Daoy (cell line): ENCODE measurements at regions not wholly inside any gene's neighbourhood (a gene's known extent, or its start where the extent isn't known, plus 50 kb on each side); places are given as distances from the start of the nearest gene placed in this dataset.
"Not testable (repeated sequence)": the region's sequence is repeated elsewhere in the genome, so short reads cannot be mapped to it uniquely, and the experiment has no call there.

Experiments used
- DNase-seq: peaks from one replicate; pipeline ENCODE4 v3.0.0-alpha.2; 2015; ENCODE audit warnings: low read depth

DNA sequence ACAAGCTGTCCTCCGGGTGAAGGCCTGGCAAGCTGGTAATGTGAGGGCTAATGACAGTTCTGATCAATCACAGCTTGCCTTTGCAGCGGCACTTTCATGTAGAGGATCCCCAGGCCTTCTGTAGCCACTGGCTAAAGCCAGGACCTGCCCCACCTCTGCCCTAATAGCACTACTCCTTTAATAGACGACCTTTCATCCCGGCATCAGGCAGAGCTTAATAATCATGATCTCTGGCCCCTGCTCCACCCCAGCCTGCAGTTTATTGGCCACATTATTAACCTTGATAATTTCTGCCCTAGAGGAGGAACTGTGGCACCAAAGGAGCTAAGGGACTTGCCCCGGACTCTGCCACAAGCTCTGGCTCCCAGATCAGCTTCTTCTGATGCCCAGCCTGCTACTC, 142.3 kb upstream of the TBX3 start:
- no peak for DNase-seq

GRCh38 chr12:114823724-114824123, 139.7 kb upstream of the TBX3 start:
- no peak for DNase-seq

- DNase-seq: no peak
These were observed 137.6 kb upstream of the TBX3 start for GRCh38 chr12:114821570-114821969.

DNA sequence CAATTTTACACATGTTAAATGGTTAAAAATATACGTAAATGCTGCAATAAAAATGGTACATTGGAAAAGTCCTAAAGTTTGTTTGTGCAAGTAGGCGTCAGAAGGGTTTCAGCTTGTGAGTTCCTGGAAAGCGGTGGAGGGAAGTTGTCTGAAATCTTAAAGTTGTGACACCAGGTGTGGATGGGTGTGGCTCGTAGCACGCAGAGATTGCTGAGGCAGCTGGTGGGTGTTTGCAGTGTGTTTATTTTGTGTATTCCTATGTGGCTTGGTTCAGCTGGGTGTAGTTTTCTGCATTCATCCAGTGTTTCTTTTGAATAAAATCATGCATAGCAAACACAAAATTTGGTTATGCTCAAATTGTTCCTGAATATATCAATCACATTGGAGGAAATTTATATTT, 136.8 kb upstream of the TBX3 start:
- DNase-seq: no peak

- no peak for DNase-seq
These were observed 133.8 kb upstream of the TBX3 start for GRCh38 chr12:114817571-114818425.

DNA sequence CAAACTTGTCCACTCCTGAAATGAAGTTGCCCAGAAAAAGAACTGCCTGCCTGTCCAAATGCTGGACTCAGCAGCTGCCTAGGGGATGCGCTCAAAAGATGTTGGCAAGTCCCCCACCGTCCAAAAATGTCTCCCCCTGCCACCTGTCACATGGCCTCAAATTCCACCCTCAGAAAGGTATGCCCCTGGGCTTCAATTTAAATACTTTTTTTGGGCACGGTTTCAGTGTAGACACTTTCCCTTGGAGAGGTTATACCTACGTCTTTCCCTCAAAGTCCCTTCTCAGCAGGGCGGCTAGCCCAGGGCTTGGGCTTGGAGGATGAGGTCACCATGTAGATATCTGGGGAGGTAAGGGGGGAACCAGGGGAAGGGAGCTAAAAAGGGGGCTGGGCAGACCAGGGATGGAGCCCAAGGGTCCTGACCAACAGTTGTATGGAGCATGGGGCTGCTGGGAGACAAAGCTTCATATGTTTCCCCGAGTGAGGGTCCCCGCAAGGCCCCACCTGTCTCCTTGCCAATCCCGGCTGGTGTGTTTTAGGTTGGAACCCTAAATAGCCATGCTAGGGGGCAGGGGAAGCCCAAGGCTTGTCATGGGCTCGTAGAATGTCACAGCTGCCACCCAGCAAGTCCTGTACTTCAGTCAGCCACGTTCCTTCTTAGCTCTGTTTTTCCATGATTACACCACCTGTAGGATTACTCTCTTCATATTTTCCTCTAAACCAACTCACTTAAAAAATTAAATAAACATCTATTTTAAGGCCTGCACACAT, 131.2 kb upstream of the TBX3 start:
- no peak for DNase-seq

DNA sequence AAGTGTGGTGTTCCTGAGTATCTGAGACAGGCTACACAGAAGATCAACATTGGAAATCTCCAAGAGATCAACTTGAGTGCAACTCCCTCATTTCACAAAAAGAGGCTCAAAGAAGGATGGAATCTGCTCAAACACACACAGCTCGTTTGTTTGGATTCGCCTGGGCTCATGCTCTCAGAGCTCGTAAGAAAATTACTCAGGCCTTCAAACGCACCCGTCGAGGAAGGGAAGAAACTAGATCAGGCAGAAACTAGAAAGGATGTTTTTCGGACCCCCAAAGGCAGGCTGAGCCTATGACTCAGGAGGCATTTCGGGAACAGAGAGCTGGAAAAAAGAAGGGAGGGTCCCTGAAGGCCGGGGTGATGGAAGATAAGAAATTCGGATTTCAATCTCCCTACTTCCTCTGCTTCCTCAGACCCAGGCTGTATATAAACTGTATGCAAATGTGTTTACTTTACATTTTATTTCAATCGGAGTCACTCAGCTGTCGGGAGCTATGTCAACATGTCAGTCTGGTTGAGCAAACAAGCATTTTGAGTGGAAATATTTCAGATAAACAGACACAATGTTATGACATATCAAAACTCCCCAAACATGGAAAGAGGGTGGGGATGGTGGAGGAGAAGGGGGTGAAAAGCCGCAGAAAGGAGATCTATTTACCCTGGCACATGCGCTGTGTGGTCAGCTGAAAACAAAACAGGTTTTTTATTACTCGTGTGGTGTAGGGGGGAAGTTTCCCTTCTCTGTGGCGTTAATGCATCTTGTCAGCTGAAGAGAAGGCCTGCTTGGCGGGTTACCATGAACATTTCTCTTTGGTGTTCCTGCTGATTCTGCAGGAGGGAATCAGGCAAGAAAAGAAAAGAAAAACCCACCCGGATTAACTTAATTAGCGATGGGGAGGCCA, 129.1 kb upstream of the TBX3 start:
- peak; percentile 30 for DNase-seq

- DNase-seq: no peak
These were observed 128.4 kb upstream of the TBX3 start for GRCh38 chr12:114812384-114812783.

GRCh38 chr12:114809097-114809496, 125.1 kb upstream of the TBX3 start:
- no peak for DNase-seq

GRCh38 chr12:114801381-114801780, 117.4 kb upstream of the TBX3 start:
- DNase-seq: not testable (repeated sequence)

DNA sequence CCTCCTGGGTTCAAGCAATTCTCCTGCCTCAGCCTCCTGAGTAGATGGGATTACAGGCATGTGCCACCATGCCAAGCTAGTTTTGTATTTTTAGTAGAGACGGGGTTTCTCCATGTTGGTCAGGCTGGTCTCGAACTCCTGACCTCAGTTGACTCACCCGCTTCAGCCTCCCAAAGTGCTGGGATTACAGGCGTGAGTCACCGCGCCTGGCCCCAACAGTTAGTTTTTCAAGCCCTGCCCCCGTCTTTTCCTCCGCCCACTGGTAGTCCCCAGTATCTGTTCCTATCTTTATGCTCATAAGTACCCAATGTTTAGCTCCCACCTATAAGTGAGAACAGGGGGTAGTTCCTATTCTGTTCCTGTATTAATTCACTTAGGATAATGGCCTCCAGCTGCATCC, 116.6 kb upstream of the TBX3 start:
- DNase-seq: peak; percentile 47

- DNase-seq: peak; percentile 23
These were observed 115.9 kb upstream of the TBX3 start for GRCh38 chr12:114799574-114800487.

GRCh38 chr12:114794049-114794558, 110.1 kb upstream of the TBX3 start:
- no peak for DNase-seq

- DNase-seq: no peak
These were observed 106.3 kb upstream of the TBX3 start for GRCh38 chr12:114790276-114790675.

GRCh38 chr12:114789821-114790220, 105.8 kb upstream of the TBX3 start:
- DNase-seq: no peak

- DNase-seq: no peak
These were observed 105.3 kb upstream of the TBX3 start for GRCh38 chr12:114789276-114789675.

DNA sequence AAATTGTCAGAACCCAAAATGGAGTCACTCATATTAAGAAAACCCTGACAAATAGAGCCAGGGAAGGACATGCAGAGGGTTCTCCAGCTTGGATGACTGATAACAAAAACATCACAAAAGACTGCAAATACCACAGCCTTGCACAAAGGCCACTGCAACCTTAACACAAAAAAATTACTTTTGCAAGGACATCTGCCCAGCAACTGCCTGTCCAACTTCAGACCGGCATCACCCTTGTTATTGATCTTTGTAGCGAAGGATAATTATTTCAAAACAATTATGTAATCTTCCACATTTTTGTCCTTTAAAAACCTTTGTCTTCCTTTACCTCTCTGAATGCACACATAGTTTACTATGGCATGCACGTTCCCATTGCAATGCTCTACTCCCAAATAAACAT, 100.6 kb upstream of the TBX3 start:
- no peak for DNase-seq

DNA sequence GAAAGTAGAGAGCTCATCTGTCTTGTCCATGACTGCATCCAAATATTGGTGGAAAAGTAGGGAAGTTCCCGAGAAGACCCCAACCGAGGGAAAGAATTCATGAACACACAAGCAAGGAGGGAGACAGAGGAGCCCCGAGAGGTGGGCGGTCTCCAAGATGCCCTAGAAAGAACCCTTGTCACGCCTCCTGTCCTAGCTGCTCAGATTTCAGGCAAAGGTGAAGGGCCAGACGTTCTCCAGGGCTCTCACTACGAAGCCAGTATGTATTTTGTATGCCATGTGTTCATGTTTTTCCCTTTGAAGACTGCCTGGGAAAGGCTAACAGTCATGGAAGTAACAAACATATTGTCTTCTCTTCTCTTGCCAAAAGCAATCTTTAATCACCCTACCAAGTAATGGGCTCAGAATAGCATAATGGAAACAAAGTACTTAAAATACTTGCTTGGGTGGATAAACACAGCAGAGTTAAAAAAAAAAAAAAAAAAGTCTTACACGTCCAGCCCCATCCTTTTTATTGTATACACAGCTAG, 99.2 kb upstream of the TBX3 start:
- DNase-seq: no peak

- DNase-seq: no peak
These were observed 96.9 kb upstream of the TBX3 start for GRCh38 chr12:114780746-114781399.

DNA sequence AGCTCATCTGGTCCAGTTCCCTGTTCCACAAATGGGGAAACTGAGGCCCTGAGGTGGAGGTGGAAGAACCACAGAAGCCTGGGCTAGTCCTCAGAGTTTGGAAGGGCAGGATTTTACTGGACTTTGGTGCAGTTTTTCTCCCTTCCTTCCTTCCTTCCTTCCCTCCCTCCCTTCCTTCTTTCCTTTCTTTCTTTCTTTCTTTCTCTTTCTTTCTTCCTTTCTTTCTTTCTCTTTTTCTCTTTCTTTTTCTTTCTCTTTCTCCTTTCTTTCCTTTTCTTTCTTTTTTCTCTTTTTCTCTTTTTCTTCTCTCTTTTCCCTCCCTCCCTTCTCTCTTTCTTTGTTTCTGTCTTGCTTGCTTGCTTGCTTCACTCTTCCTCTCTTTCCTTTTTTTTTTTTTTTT, 95.7 kb upstream of the TBX3 start:
- DNase-seq: no peak
